ENCODE measurements at regions not wholly inside any gene's neighbourhood (a gene's known extent, or its start where the extent isn't known, plus 50 kb on each side); places are given as distances from the start of the nearest gene placed in this dataset.

- TF ChIP-seq, protein P1, sequence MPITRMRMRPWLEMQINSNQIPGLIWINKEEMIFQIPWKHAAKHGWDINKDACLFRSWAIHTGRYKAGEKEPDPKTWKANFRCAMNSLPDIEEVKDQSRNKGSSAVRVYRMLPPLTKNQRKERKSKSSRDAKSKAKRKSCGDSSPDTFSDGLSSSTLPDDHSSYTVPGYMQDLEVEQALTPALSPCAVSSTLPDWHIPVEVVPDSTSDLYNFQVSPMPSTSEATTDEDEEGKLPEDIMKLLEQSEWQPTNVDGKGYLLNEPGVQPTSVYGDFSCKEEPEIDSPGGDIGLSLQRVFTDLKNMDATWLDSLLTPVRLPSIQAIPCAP (CRISPR knock-in tag; IDR thresholded peaks at IDR 0.05; ENCODE audit: low read depth): no peak
- TF ChIP-seq PRMT3 (CRISPR knock-in tag; IDR thresholded peaks at IDR 0.05; ENCODE audit: borderline replicate concordance, low read depth) (no peak), ZGPAT (CRISPR knock-in tag; IDR thresholded peaks at IDR 0.05) (no peak), REST (IDR thresholded peaks at IDR 0.05; ENCODE audit: borderline replicate concordance in 1 of 2, low read depth in 1 of 2, low read length in 2 of 2) (no peak)
- TF ChIP-seq, protein P2, sequence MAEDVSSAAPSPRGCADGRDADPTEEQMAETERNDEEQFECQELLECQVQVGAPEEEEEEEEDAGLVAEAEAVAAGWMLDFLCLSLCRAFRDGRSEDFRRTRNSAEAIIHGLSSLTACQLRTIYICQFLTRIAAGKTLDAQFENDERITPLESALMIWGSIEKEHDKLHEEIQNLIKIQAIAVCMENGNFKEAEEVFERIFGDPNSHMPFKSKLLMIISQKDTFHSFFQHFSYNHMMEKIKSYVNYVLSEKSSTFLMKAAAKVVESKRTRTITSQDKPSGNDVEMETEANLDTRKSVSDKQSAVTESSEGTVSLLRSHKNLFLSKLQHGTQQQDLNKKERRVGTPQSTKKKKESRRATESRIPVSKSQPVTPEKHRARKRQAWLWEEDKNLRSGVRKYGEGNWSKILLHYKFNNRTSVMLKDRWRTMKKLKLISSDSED (CRISPR knock-in tag; IDR thresholded peaks at IDR 0.05): no peak
- TF ChIP-seq, protein P3, sequence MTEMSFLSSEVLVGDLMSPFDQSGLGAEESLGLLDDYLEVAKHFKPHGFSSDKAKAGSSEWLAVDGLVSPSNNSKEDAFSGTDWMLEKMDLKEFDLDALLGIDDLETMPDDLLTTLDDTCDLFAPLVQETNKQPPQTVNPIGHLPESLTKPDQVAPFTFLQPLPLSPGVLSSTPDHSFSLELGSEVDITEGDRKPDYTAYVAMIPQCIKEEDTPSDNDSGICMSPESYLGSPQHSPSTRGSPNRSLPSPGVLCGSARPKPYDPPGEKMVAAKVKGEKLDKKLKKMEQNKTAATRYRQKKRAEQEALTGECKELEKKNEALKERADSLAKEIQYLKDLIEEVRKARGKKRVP (CRISPR knock-in tag; IDR thresholded peaks at IDR 0.05): no peak
Observed at GRCh38 chrX:150201841-150202240, 161.3 kb upstream of the MAMLD1 start (continued).

Measured in HepG2 (cell line).